ENCODE measurements at regions not wholly inside any gene's neighbourhood (a gene's known extent, or its start where the extent isn't known, plus 50 kb on each side); places are given as distances from the start of the nearest gene placed in this dataset.

- TF ChIP-seq CTCF (IDR thresholded peaks at IDR 0.05) (no peak), POLR2AphosphoS5 (IDR thresholded peaks at IDR 0.05) (no peak), POLR2A (IDR thresholded peaks at IDR 0.05) (no peak)
Observed at GRCh38 chr10:14429043-14429700, 98.4 kb upstream of the FRMD4A start.

Data from stomach (tissue), 4 donors.